ENCODE measurements at regions not wholly inside any gene's neighbourhood (a gene's known extent, or its start where the extent isn't known, plus 50 kb on each side); places are given as distances from the start of the nearest gene placed in this dataset.

DNA sequence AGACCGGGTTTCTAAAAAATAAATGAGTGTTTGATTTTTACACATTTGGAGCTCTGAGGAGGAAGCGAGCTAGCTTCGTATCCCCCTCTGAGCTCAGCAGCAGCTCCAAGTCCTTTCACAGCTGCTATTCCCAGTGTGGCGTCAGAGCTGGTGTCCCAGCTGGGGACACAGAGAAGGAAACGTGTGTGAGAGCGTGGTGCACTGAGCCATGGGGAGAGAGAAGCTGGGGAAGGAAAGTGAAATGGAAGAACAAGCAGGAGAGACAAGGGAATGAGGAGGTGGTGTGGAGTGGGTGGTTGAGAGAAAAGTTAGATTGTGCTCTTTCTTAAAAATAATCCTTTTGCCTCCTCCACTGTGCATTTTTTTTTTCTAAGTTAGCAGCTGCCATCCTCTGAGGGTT, 79.5 kb upstream of the SLC4A4 start:
- intact Hi-C loops (cut with micrococcal nuclease; ENCODE audit: unreplicated experiment): no loop called here
- DNase-seq (ENCODE audit: low read depth, low spot score): no peak
- no peaks in the 10 kb centered on the region for H3K36me3 ChIP-seq (ENCODE audit: control insufficient read depth in 2 of 2, insufficient read depth in 2 of 2, low read length in 1 of 2)
- BruUV-seq (replicated peaks): no TSS peak
- CTCF ChIA-PET: interaction anchor here (1.1 to 4.6 kb wide), 3 partner anchors 11 to 75 kb away, joined by 3 to 34 read pairs (median 5); no protein-coding TSS in a partner anchor
- SMC1A ChIA-PET (ENCODE audit: uncharacterized antibody, unreplicated experiment): interaction anchor here (1.2 to 3.5 kb wide), 5 partner anchors 10 to 283 kb away, joined by 3 to 17 read pairs (median 3); no protein-coding TSS in a partner anchor
- no peaks in the 10 kb centered on the region for H3K4me1 ChIP-seq (ENCODE audit: control insufficient read depth, insufficient read depth, low read length)
- H4K20me1 ChIP-seq (ENCODE audit: control insufficient read depth, insufficient read depth): no peaks in the 10 kb centered on the region
- H3K4me3 ChIP-seq: no peak overlapping the region
- no peak for TF ChIP-seq SUZ12 (IDR thresholded peaks at IDR 0.05; ENCODE audit: unreplicated experiment)
- no peak for TF ChIP-seq FOXM1 (IDR thresholded peaks at IDR 0.05; ENCODE audit: low read depth, low read length)
- TF ChIP-seq TARDBP (IDR thresholded peaks at IDR 0.05; ENCODE audit: borderline replicate concordance): no peak
- TF ChIP-seq HDGF (IDR thresholded peaks at IDR 0.05): no peak
- TF ChIP-seq RAD51 (IDR thresholded peaks at IDR 0.05): no peak
- no peak for TF ChIP-seq SUPT20H (IDR thresholded peaks at IDR 0.05; ENCODE audit: borderline replicate concordance, control insufficient read depth, low read depth, low read length)
- FAIRE-seq: no peak
- no peak overlapping the region for H3K4me2 ChIP-seq (ENCODE audit: control insufficient read depth, insufficient read depth)
- no peak overlapping the region for H2AFZ ChIP-seq (ENCODE audit: control insufficient read depth, low read depth, low read length)
- POLR2A ChIA-PET: interaction anchor here (0.6 kb wide), 1 partner anchor 9 kb away, joined by 3 read pairs; no protein-coding TSS in a partner anchor
- WGBS (ENCODE audit: insufficient coverage, insufficient replicate concordance, low lambda C conversion rate, missing lambda C conversion rate): 72% methylated on average over 6 of the region's 6 CpGs
- no peaks in the 10 kb centered on the region for H3K79me2 ChIP-seq (ENCODE audit: control insufficient read depth, insufficient read depth, low read length)
- H3K9me3 ChIP-seq (replicated peaks; ENCODE audit: control insufficient read depth, insufficient read depth, low read length): no peaks in the 10 kb centered on the region
- no peak overlapping the region for H3K9ac ChIP-seq (ENCODE audit: control insufficient read depth, insufficient read depth, low read length)
- ATAC-seq: no peak
- no peak overlapping the region for H3K27ac ChIP-seq (ENCODE audit: control insufficient read depth, insufficient read depth)
- RAD21 ChIA-PET (ENCODE audit: unreplicated experiment): interaction anchor here (0.6 to 2.4 kb wide), 3 partner anchors 9 to 12 kb away, joined by 3 to 11 read pairs (median 4); no protein-coding TSS in a partner anchor
- no peaks in the 10 kb centered on the region for H3K27me3 ChIP-seq (replicated peaks in 1 of 2; ENCODE audit: control insufficient read depth in 2 of 2, insufficient read depth in 2 of 2, low read length in 1 of 2)
- in situ Hi-C loops (cut with MboI): no loop called here

DNA sequence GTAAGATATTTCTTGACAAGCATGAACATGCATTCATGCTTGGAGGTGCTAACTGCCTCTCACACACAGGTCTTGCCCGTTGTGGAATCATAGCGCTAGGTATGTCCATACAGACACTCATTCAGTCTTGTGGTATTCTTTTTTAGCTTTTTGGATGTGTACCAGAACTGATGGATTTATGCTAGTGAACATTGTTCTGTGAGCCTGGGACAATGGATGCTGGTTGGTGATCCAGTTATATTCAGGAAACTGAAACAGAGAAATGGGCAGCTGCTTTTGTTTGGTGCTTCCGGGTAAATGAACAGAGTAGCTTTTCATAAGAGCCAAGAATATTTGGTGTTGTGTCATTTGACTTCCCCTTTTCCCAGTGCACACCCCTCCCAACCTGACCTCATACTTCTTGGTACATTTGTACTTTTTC, 78.9 kb upstream of the SLC4A4 start:
- ChIA-PET SMC1A (ENCODE audit: uncharacterized antibody, unreplicated experiment) (interaction anchor here (1.2 to 3.5 kb wide), 7 partner anchors 8 to 282 kb away, joined by 3 to 17 read pairs (median 5); no protein-coding TSS in a partner anchor), CTCF (interaction anchor here (1.0 to 4.6 kb wide), 5 partner anchors 10 to 294 kb away, joined by 3 to 34 read pairs (median 3); no protein-coding TSS in a partner anchor), POLR2A (interaction anchor here (0.5 to 0.6 kb wide), 2 partner anchors 8 to 254 kb away, joined by 3 to 8 read pairs; no protein-coding TSS in a partner anchor), RAD21 (ENCODE audit: unreplicated experiment) (interaction anchor here (0.6 to 2.4 kb wide), 3 partner anchors 8 to 12 kb away, joined by 3 to 11 read pairs (median 4); no protein-coding TSS in a partner anchor)
- no peaks in the 10 kb centered on the region for H3K9me3 ChIP-seq (replicated peaks; ENCODE audit: control insufficient read depth, insufficient read depth, low read length)
- ATAC-seq (peak; percentile 44), FAIRE-seq (no peak), DNase-seq (ENCODE audit: low read depth, low spot score) (no peak)
- H3K27me3 ChIP-seq (replicated peaks in 1 of 2; ENCODE audit: control insufficient read depth in 2 of 2, insufficient read depth in 2 of 2, low read length in 1 of 2): no peaks in the 10 kb centered on the region
- no peaks in the 10 kb centered on the region for H3K36me3 ChIP-seq (ENCODE audit: control insufficient read depth in 2 of 2, insufficient read depth in 2 of 2, low read length in 1 of 2)
- H3K4me1 ChIP-seq (ENCODE audit: control insufficient read depth, insufficient read depth, low read length): no peaks in the 10 kb centered on the region
- no peaks in the 10 kb centered on the region for H4K20me1 ChIP-seq (ENCODE audit: control insufficient read depth, insufficient read depth)
- intact Hi-C loops (cut with micrococcal nuclease; ENCODE audit: unreplicated experiment): loop anchor here (10.0 kb wide), 1 partner anchor 605 kb away; no protein-coding TSS in a partner anchor
- no peak overlapping the region for H3K4me3 ChIP-seq
- no peak overlapping the region for H3K9ac ChIP-seq (ENCODE audit: control insufficient read depth, insufficient read depth, low read length)
- no TSS peak for BruUV-seq (replicated peaks)
- no peak overlapping the region for H3K4me2 ChIP-seq (ENCODE audit: control insufficient read depth, insufficient read depth)
- H2AFZ ChIP-seq (ENCODE audit: control insufficient read depth, low read depth, low read length): no peak overlapping the region
- no peak overlapping the region for H3K27ac ChIP-seq (ENCODE audit: control insufficient read depth, insufficient read depth)
- H3K79me2 ChIP-seq (ENCODE audit: control insufficient read depth, insufficient read depth, low read length): no peaks in the 10 kb centered on the region
- in situ Hi-C loops (cut with MboI): no loop called here
- WGBS (ENCODE audit: insufficient coverage, insufficient replicate concordance, low lambda C conversion rate, missing lambda C conversion rate): 11% methylated on average over 3 of the region's 3 CpGs
- TF ChIP-seq, protein P1, sequence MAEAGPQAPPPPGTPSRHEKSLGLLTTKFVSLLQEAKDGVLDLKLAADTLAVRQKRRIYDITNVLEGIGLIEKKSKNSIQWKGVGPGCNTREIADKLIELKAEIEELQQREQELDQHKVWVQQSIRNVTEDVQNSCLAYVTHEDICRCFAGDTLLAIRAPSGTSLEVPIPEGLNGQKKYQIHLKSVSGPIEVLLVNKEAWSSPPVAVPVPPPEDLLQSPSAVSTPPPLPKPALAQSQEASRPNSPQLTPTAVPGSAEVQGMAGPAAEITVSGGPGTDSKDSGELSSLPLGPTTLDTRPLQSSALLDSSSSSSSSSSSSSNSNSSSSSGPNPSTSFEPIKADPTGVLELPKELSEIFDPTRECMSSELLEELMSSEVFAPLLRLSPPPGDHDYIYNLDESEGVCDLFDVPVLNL (IDR thresholded peaks at IDR 0.05; ENCODE audit: low read depth, low read length): no peak
- TF ChIP-seq ETV6 (conservative IDR thresholded peaks at IDR 0.05 in 1 of 2, IDR thresholded peaks at IDR 0.05 in 1 of 2; ENCODE audit: borderline replicate concordance in 1 of 2, low read depth in 1 of 2): peak in 1 of 2 experiments; percentile 55; a peak in 1 of 4 replicates
- TF ChIP-seq, protein P2, sequence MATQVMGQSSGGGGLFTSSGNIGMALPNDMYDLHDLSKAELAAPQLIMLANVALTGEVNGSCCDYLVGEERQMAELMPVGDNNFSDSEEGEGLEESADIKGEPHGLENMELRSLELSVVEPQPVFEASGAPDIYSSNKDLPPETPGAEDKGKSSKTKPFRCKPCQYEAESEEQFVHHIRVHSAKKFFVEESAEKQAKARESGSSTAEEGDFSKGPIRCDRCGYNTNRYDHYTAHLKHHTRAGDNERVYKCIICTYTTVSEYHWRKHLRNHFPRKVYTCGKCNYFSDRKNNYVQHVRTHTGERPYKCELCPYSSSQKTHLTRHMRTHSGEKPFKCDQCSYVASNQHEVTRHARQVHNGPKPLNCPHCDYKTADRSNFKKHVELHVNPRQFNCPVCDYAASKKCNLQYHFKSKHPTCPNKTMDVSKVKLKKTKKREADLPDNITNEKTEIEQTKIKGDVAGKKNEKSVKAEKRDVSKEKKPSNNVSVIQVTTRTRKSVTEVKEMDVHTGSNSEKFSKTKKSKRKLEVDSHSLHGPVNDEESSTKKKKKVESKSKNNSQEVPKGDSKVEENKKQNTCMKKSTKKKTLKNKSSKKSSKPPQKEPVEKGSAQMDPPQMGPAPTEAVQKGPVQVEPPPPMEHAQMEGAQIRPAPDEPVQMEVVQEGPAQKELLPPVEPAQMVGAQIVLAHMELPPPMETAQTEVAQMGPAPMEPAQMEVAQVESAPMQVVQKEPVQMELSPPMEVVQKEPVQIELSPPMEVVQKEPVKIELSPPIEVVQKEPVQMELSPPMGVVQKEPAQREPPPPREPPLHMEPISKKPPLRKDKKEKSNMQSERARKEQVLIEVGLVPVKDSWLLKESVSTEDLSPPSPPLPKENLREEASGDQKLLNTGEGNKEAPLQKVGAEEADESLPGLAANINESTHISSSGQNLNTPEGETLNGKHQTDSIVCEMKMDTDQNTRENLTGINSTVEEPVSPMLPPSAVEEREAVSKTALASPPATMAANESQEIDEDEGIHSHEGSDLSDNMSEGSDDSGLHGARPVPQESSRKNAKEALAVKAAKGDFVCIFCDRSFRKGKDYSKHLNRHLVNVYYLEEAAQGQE (IDR thresholded peaks at IDR 0.05; ENCODE audit: low read depth, low read length): no peak
- TF ChIP-seq, protein P3, sequence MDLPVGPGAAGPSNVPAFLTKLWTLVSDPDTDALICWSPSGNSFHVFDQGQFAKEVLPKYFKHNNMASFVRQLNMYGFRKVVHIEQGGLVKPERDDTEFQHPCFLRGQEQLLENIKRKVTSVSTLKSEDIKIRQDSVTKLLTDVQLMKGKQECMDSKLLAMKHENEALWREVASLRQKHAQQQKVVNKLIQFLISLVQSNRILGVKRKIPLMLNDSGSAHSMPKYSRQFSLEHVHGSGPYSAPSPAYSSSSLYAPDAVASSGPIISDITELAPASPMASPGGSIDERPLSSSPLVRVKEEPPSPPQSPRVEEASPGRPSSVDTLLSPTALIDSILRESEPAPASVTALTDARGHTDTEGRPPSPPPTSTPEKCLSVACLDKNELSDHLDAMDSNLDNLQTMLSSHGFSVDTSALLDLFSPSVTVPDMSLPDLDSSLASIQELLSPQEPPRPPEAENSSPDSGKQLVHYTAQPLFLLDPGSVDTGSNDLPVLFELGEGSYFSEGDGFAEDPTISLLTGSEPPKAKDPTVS (IDR thresholded peaks at IDR 0.05; ENCODE audit: low read depth, low read length): no peak
